HG02642 (cell line): ENCODE measurements at regions not wholly inside any gene's neighbourhood (a gene's known extent, or its start where the extent isn't known, plus 50 kb on each side); places are given as distances from the start of the nearest gene placed in this dataset.
"Not testable (repeated sequence)": the region's sequence is repeated elsewhere in the genome, so short reads cannot be mapped to it uniquely, and the experiment has no call there.

Experiments
- ATAC-seq: cut with Tn5 transposase; IDR thresholded peaks from one replicate; pipeline ENCODE4 v1.9.1; 2021; ENCODE audit warnings: mild to moderate bottlenecking; ENCODE audit not compliant: unreplicated experiment, poor library complexity

- no peak for ATAC-seq
These were observed 251.5 kb downstream of the DPY19L2 start for GRCh38 chr12:63416788-63417187.

- no peak for ATAC-seq
These were observed 252.9 kb downstream of the DPY19L2 start for GRCh38 chr12:63415357-63415756.

- no peak for ATAC-seq
These were observed 258.1 kb downstream of the DPY19L2 start for GRCh38 chr12:63410197-63410596.

- no peak for ATAC-seq
These were observed 255.8 kb upstream of the AVPR1A start for GRCh38 chr12:63406781-63407180.

GRCh38 chr12:63404611-63405010, 253.6 kb upstream of the AVPR1A start:
- no peak for ATAC-seq

- no peak for ATAC-seq
These were observed 252.3 kb upstream of the AVPR1A start for GRCh38 chr12:63403256-63403655.

GRCh38 chr12:63400718-63401117, 249.7 kb upstream of the AVPR1A start:
- ATAC-seq: no peak

- ATAC-seq: no peak
These were observed 249.3 kb upstream of the AVPR1A start for GRCh38 chr12:63400318-63400717.

- ATAC-seq: no peak
These were observed 246.8 kb upstream of the AVPR1A start for GRCh38 chr12:63397807-63398206.

GRCh38 chr12:63396135-63396534, 245.1 kb upstream of the AVPR1A start:
- ATAC-seq: no peak

- no peak for ATAC-seq
These were observed 244.0 kb upstream of the AVPR1A start for GRCh38 chr12:63394983-63395382.

- ATAC-seq: no peak
These were observed 243.3 kb upstream of the AVPR1A start for GRCh38 chr12:63394349-63394748.

- ATAC-seq: no peak
These were observed 238.2 kb upstream of the AVPR1A start for GRCh38 chr12:63389211-63389610.

GRCh38 chr12:63387771-63388170, 236.8 kb upstream of the AVPR1A start:
- no peak for ATAC-seq

GRCh38 chr12:63382930-63383329, 231.9 kb upstream of the AVPR1A start:
- no peak for ATAC-seq

GRCh38 chr12:63362791-63363190, 211.8 kb upstream of the AVPR1A start:
- ATAC-seq: no peak

- no peak for ATAC-seq
These were observed 211.2 kb upstream of the AVPR1A start for GRCh38 chr12:63362166-63362565.

- no peak for ATAC-seq
These were observed 204.0 kb upstream of the AVPR1A start for GRCh38 chr12:63354969-63355368.

- no peak for ATAC-seq
These were observed 202.6 kb upstream of the AVPR1A start for GRCh38 chr12:63353559-63353958.

- ATAC-seq: no peak
These were observed 200.4 kb upstream of the AVPR1A start for GRCh38 chr12:63351370-63351769.

GRCh38 chr12:63348556-63348955, 197.6 kb upstream of the AVPR1A start:
- ATAC-seq: no peak

GRCh38 chr12:63337158-63337557, 186.2 kb upstream of the AVPR1A start:
- ATAC-seq: not testable (repeated sequence)

GRCh38 chr12:63326260-63326659, 175.3 kb upstream of the AVPR1A start:
- ATAC-seq: no peak
